ENCODE measurements at regions not wholly inside any gene's neighbourhood (a gene's known extent, or its start where the extent isn't known, plus 50 kb on each side); places are given as distances from the start of the nearest gene placed in this dataset.

DNA sequence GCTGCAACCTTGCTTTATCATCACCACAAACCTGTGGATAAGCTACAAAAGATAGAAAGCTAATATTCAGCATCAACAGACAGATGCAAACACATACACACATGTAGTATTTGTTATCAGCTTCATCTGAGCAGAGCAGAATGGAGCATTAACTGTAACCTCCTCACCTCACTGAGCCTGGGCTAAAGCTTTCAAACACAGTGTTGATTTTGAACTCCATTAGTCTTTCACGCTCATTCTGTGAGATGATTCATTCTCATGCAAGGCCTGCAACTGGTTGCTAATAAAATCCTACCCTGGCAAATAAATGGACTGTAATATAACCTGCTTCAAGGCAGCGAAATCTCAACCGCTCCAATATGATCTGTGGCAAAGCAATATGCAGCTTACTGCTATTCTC lies 1360.6 kb upstream of the ACO1 start:
- Histone ChIP-seq H3K9me2 (replicated peaks; ENCODE audit: low read depth, low read length) (no peaks in the 10 kb centered on the region), H3K9ac (ENCODE audit: low read depth, low read length, poor library complexity, severe bottlenecking) (no peak overlapping the region), H2AFZ (ENCODE audit: low read length) (no peak overlapping the region), H3K79me2 (ENCODE audit: insufficient read depth, low read length) (no peaks in the 10 kb centered on the region), H4K20me1 (ENCODE audit: insufficient read depth, low read length, poor library complexity, severe bottlenecking) (no peaks in the 10 kb centered on the region), H3K27me3 (ENCODE audit: insufficient read depth, low read length, poor library complexity, severe bottlenecking) (no peaks in the 10 kb centered on the region), H3F3A (ENCODE audit: low read depth) (no peaks in the 10 kb centered on the region), H3K4me1 (ENCODE audit: insufficient read depth, low read length, poor library complexity, severe bottlenecking) (no peaks in the 10 kb centered on the region), H3K4me2 (ENCODE audit: low read depth, low read length, poor library complexity, severe bottlenecking) (no peak overlapping the region), H3K36me3 (ENCODE audit: insufficient read depth, low read length) (no peaks in the 10 kb centered on the region), H3K4me3 (ENCODE audit: low read length, poor library complexity, severe bottlenecking) (no peak overlapping the region), H3K9me3 (ENCODE audit: insufficient read depth, low read depth, low read length) (no peaks in the 10 kb centered on the region)
- TF ChIP-seq EZH2phosphoT487 (IDR thresholded peaks at IDR 0.05; ENCODE audit: borderline replicate concordance) (no peak), CTCF (conservative IDR thresholded peaks at IDR 0.05; ENCODE audit: low read length) (no peak)

- no peaks in the 10 kb centered on the region for H3F3A ChIP-seq (ENCODE audit: low read depth)
- no peaks in the 10 kb centered on the region for H4K20me1 ChIP-seq (ENCODE audit: insufficient read depth, low read length, poor library complexity, severe bottlenecking)
- H3K4me3 ChIP-seq (ENCODE audit: low read length, poor library complexity, severe bottlenecking), result no peak overlapping the region
- H3K9me3 ChIP-seq (ENCODE audit: insufficient read depth, low read depth, low read length), result no peaks in the 10 kb centered on the region
- no peaks in the 10 kb centered on the region for H3K36me3 ChIP-seq (ENCODE audit: insufficient read depth, low read length)
- TF ChIP-seq CTCF (conservative IDR thresholded peaks at IDR 0.05; ENCODE audit: low read length) (no peak), EZH2phosphoT487 (IDR thresholded peaks at IDR 0.05; ENCODE audit: borderline replicate concordance) (no peak)
- no peaks in the 10 kb centered on the region for H3K79me2 ChIP-seq (ENCODE audit: insufficient read depth, low read length)
- H3K27me3 ChIP-seq (ENCODE audit: insufficient read depth, low read length, poor library complexity, severe bottlenecking), result no peaks in the 10 kb centered on the region
- H3K4me1 ChIP-seq (ENCODE audit: insufficient read depth, low read length, poor library complexity, severe bottlenecking), result no peaks in the 10 kb centered on the region
- H3K4me2 ChIP-seq (ENCODE audit: low read depth, low read length, poor library complexity, severe bottlenecking), result no peak overlapping the region
- no peaks in the 10 kb centered on the region for H3K9me2 ChIP-seq (replicated peaks; ENCODE audit: low read depth, low read length)
- no peak overlapping the region for H3K9ac ChIP-seq (ENCODE audit: low read depth, low read length, poor library complexity, severe bottlenecking)
- H2AFZ ChIP-seq (ENCODE audit: low read length), result no peak overlapping the region
Measured at GRCh38 chr9:31027678-31028077, 1356.8 kb upstream of the ACO1 start.

DNA sequence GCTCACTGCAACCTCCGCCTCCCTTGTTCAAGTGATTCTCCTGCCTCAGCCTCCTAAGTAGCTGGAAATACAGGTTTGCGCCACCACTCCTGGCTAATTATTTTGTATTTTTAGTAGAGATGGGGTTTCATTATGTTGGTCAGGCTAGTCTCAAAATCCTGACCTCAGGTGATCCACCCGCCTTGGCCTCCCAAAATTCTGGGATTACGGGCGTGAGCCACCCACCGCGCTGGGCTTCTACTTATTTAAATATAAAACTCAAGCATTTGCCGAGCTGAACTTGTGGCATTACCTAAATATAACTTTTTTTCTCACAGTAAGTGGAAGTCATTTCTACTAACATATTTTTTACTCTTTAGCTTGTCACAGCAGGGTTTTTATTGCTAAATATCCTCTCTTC lies 1356.3 kb upstream of the ACO1 start:
- Histone ChIP-seq H3K9ac (ENCODE audit: low read depth, low read length, poor library complexity, severe bottlenecking) (no peak overlapping the region), H3K4me3 (ENCODE audit: low read length, poor library complexity, severe bottlenecking) (no peak overlapping the region), H3K36me3 (ENCODE audit: insufficient read depth, low read length) (no peaks in the 10 kb centered on the region), H3F3A (ENCODE audit: low read depth) (no peaks in the 10 kb centered on the region), H3K4me1 (ENCODE audit: insufficient read depth, low read length, poor library complexity, severe bottlenecking) (no peaks in the 10 kb centered on the region), H4K20me1 (ENCODE audit: insufficient read depth, low read length, poor library complexity, severe bottlenecking) (no peaks in the 10 kb centered on the region), H3K79me2 (ENCODE audit: insufficient read depth, low read length) (no peaks in the 10 kb centered on the region), H3K9me2 (replicated peaks; ENCODE audit: low read depth, low read length) (no peaks in the 10 kb centered on the region), H2AFZ (ENCODE audit: low read length) (no peak overlapping the region), H3K4me2 (ENCODE audit: low read depth, low read length, poor library complexity, severe bottlenecking) (no peak overlapping the region), H3K27me3 (ENCODE audit: insufficient read depth, low read length, poor library complexity, severe bottlenecking) (no peaks in the 10 kb centered on the region), H3K9me3 (ENCODE audit: insufficient read depth, low read depth, low read length) (no peaks in the 10 kb centered on the region)
- TF ChIP-seq EZH2phosphoT487 (IDR thresholded peaks at IDR 0.05; ENCODE audit: borderline replicate concordance) (no peak), CTCF (conservative IDR thresholded peaks at IDR 0.05; ENCODE audit: low read length) (no peak)

Measured in Loucy (cell line).